HEK293 (cell line): ENCODE measurements at regions not wholly inside any gene's neighbourhood (a gene's known extent, or its start where the extent isn't known, plus 50 kb on each side); places are given as distances from the start of the nearest gene placed in this dataset.

Source experiments
- CTCF ChIA-PET: fragments of 350-600 bp; formaldehyde crosslinking; extraction: SDS; loops from one replicate; lab custom pipeline; 2021; ENCODE audit warnings: antibody characterized with exemption; lab: Yijun Ruan, JAX
- POLR2A ChIA-PET: fragments of 300-600 bp; formaldehyde crosslinking; extraction: SDS; loops from one replicate; lab custom pipeline; 2020; ENCODE audit warnings: antibody characterized with exemption, inconsistent platforms; lab: Yijun Ruan, JAX
- H3K27ac ChIP-seq: fragments of 200-500 bp; sonication (Bioruptor generic); 2 replicates; pipeline ENCODE4 v1.5.1; 2014; ENCODE audit warnings: low read depth, low read length, control low read depth, inconsistent platforms; ENCODE audit errors: extremely low read depth
- H3K36me3 ChIP-seq, 2 experiments: fragments of 200-500 bp in 1 of 2; sonication (Bioruptor generic) in 1 of 2; 1 replicate in 1 of 2; 2 replicates in 1 of 2; pipeline ENCODE4 v1.5.1; 2014 to 2017; ENCODE audit warnings: inconsistent platforms in 2 of 2, low read length in 2 of 2; ENCODE audit not compliant: control insufficient read depth in 2 of 2, insufficient read depth in 1 of 2
- H3K4me1 ChIP-seq: fragments of 200-500 bp; sonication (Bioruptor generic); 2 replicates; pipeline ENCODE4 v1.5.1; 2014; ENCODE audit warnings: mild to moderate bottlenecking, low read length, inconsistent platforms; ENCODE audit not compliant: control insufficient read depth, insufficient read depth
- H3K4me3 ChIP-seq: 2 replicates; pipeline ENCODE4 v1.5.1; 2011; ENCODE audit warnings: low read depth, mild to moderate bottlenecking, control low read depth, low read length, moderate library complexity
- H3K9me3 ChIP-seq: fragments of 200-500 bp; sonication (Bioruptor generic); 2 replicates; pipeline ENCODE4 v1.5.1; 2014; ENCODE audit warnings: low read depth, low read length, inconsistent platforms; ENCODE audit not compliant: control insufficient read depth, insufficient read depth
- EGR2 ChIP-seq: fragments of 450-650 bp; formaldehyde crosslinking; IDR thresholded peaks from 2 replicates; pipeline ENCODE4 v1.5.1; 2016; ENCODE audit warnings: low read depth, missing biosample characterization, missing genetic modification characterization
- GLIS1 ChIP-seq: fragments of 450-650 bp; formaldehyde crosslinking; IDR thresholded peaks from 2 replicates; pipeline ENCODE4 v1.5.1; 2016; ENCODE audit warnings: missing biosample characterization, missing genetic modification characterization
- KLF7 ChIP-seq: fragments of 450-650 bp; formaldehyde crosslinking; IDR thresholded peaks from 2 replicates; pipeline ENCODE4 v1.5.1; 2016; ENCODE audit warnings: missing biosample characterization, missing genetic modification characterization, borderline replicate concordance
- KLF8 ChIP-seq: fragments of 450-650 bp; formaldehyde crosslinking; IDR thresholded peaks from 2 replicates; pipeline ENCODE4 v1.5.1; 2016; ENCODE audit warnings: missing biosample characterization, missing genetic modification characterization
- MEIS1 ChIP-seq: sonication (generic); formaldehyde crosslinking; IDR thresholded peaks from 2 replicates; pipeline ENCODE4 v1.8.1; 2022; ENCODE audit warnings: missing genetic modification reagents, mild to moderate bottlenecking, borderline replicate concordance
- PRDM2 ChIP-seq: fragments of 450-650 bp; formaldehyde crosslinking; IDR thresholded peaks from 2 replicates; pipeline ENCODE4 v1.5.1; 2016; ENCODE audit warnings: missing biosample characterization, missing genetic modification characterization, borderline replicate concordance
- PRDM6 ChIP-seq: fragments of 450-650 bp; formaldehyde crosslinking; IDR thresholded peaks from 2 replicates; pipeline ENCODE4 v1.5.1; 2017; ENCODE audit warnings: missing biosample characterization, missing genetic modification characterization
- RBAK ChIP-seq: fragments of 450-650 bp; formaldehyde crosslinking; IDR thresholded peaks from 2 replicates; pipeline ENCODE4 v1.5.1; 2016; ENCODE audit warnings: missing biosample characterization, missing genetic modification characterization
- SP2 ChIP-seq: fragments of 450-650 bp; formaldehyde crosslinking; IDR thresholded peaks from 2 replicates; pipeline ENCODE4 v1.5.1; 2016; ENCODE audit warnings: missing biosample characterization, missing genetic modification characterization
- TCF7L2 ChIP-seq: IDR thresholded peaks from 2 replicates; pipeline ENCODE4 v1.6.1; 2011; ENCODE audit warnings: low read depth, mild to moderate bottlenecking, inconsistent platforms, low read length, moderate library complexity, borderline replicate concordance
- TRIM28 ChIP-seq: IDR thresholded peaks from 2 replicates; pipeline ENCODE4 v1.6.1; 2011; ENCODE audit warnings: low read length, control low read depth, borderline replicate concordance
- ZBTB20 ChIP-seq: fragments of 450-650 bp; formaldehyde crosslinking; IDR thresholded peaks from 2 replicates; pipeline ENCODE4 v1.5.1; 2016; ENCODE audit warnings: missing biosample characterization, missing genetic modification characterization
- ZEB2 ChIP-seq: fragments of 450-650 bp; formaldehyde crosslinking; IDR thresholded peaks from 2 replicates; pipeline ENCODE4 v1.5.1; 2016; ENCODE audit warnings: missing biosample characterization, missing genetic modification characterization
- ZFP69B ChIP-seq: fragments of 450-650 bp; formaldehyde crosslinking; IDR thresholded peaks from 2 replicates; pipeline ENCODE4 v1.5.1; 2016; ENCODE audit warnings: missing biosample characterization, missing genetic modification characterization
- ZNF16 ChIP-seq: fragments of 450-650 bp; formaldehyde crosslinking; IDR thresholded peaks from 2 replicates; pipeline ENCODE4 v1.5.1; 2016; ENCODE audit warnings: low read depth, missing biosample characterization, missing genetic modification characterization
- ZNF324 ChIP-seq: fragments of 450-650 bp; formaldehyde crosslinking; IDR thresholded peaks from 2 replicates; pipeline ENCODE4 v1.5.1; 2016; ENCODE audit warnings: missing biosample characterization, missing genetic modification characterization
- ZNF362 ChIP-seq: fragments of 450-650 bp; formaldehyde crosslinking; IDR thresholded peaks from 2 replicates; pipeline ENCODE4 v1.5.1; 2016; ENCODE audit warnings: missing biosample characterization, missing genetic modification characterization
- ZNF37A ChIP-seq: fragments of 450-650 bp; IDR thresholded peaks from 2 replicates; pipeline ENCODE4 v1.5.1; 2018; ENCODE audit warnings: missing biosample characterization, missing genetic modification characterization
- ZNF423 ChIP-seq: fragments of 450-650 bp; formaldehyde crosslinking; IDR thresholded peaks from 2 replicates; pipeline ENCODE4 v1.5.1; 2016; ENCODE audit warnings: missing biosample characterization, missing genetic modification characterization
- ZNF433 ChIP-seq: fragments of 450-650 bp; formaldehyde crosslinking; IDR thresholded peaks from 2 replicates; pipeline ENCODE4 v1.5.1; 2016; ENCODE audit warnings: missing biosample characterization, missing genetic modification characterization, low read depth
- ZNF473 ChIP-seq: fragments of 450-650 bp; formaldehyde crosslinking; IDR thresholded peaks from 2 replicates; pipeline ENCODE4 v1.5.1; 2017; ENCODE audit warnings: missing biosample characterization, missing genetic modification characterization
- ZNF501 ChIP-seq: fragments of 450-650 bp; formaldehyde crosslinking; IDR thresholded peaks from 2 replicates; pipeline ENCODE4 v1.5.1; 2016; ENCODE audit warnings: missing biosample characterization, missing genetic modification characterization
- ZNF544 ChIP-seq: fragments of 450-650 bp; formaldehyde crosslinking; IDR thresholded peaks from 2 replicates; pipeline ENCODE4 v1.5.0; 2017; ENCODE audit warnings: missing biosample characterization, missing genetic modification characterization
- ZNF621 ChIP-seq: fragments of 450-650 bp; formaldehyde crosslinking; IDR thresholded peaks from 2 replicates; pipeline ENCODE4 v1.5.1; 2017; ENCODE audit warnings: missing biosample characterization, missing genetic modification characterization
- ZNF654 ChIP-seq: fragments of 450-650 bp; formaldehyde crosslinking; IDR thresholded peaks from 2 replicates; pipeline ENCODE4 v1.5.1; 2016; ENCODE audit warnings: low read depth, missing biosample characterization, missing genetic modification characterization
- ZNF658 ChIP-seq: fragments of 450-650 bp; formaldehyde crosslinking; IDR thresholded peaks from 2 replicates; pipeline ENCODE4; 2016; ENCODE audit warnings: missing biosample characterization, missing genetic modification characterization
- ZNF837 ChIP-seq: fragments of 450-650 bp; formaldehyde crosslinking; IDR thresholded peaks from 2 replicates; pipeline ENCODE4 v1.5.1; 2016; ENCODE audit warnings: missing biosample characterization, missing genetic modification characterization

GRCh38 chr5:93126634-93127033 lies 454.4 kb downstream of the NR2F1-AS1 start:
- Histone ChIP-seq H3K4me1 (no peaks in the 10 kb centered on the region), H3K27ac (no peak overlapping the region), H3K4me3 (no peak overlapping the region), H3K9me3 (no peaks in the 10 kb centered on the region)
- CTCF ChIA-PET, result no interaction called here
- POLR2A ChIA-PET, result no interaction called here
- TF ChIP-seq EGR2 (no peak), MEIS1 (CRISPR knock-in tag) (no peak), ZNF621 (no peak), PRDM6 (no peak), KLF7 (tag by site-specific recombination) (no peak), SP2 (tag by site-specific recombination) (no peak), TRIM28 (no peak)
- TF ChIP-seq, all 188 proteins: peak for 0
- H3K36me3 ChIP-seq, result no peaks in the 10 kb centered on the region

GRCh38 chr5:93123127-93123526 lies 457.9 kb downstream of the NR2F1-AS1 start:
- Histone ChIP-seq H3K36me3 (no peaks in the 10 kb centered on the region), H3K4me1 (no peaks in the 10 kb centered on the region), H3K4me3 (no peak overlapping the region), H3K9me3 (no peaks in the 10 kb centered on the region), H3K27ac (no peak overlapping the region)
- no peak for TF ChIP-seq PRDM2 (tag by site-specific recombination)
- no peak for TF ChIP-seq GLIS1 (tag by site-specific recombination)
- TF ChIP-seq KLF8 (tag by site-specific recombination), result no peak
- no peak for TF ChIP-seq ZNF37A (tag by site-specific recombination)
- no peak for TF ChIP-seq ZFP69B (tag by site-specific recombination)
- no peak for TF ChIP-seq ZNF473
- ChIA-PET POLR2A (no interaction called here), CTCF (interaction anchor here (0.5 kb wide), 1 partner anchor 60 kb away, joined by 3 read pairs; no protein-coding TSS in a partner anchor)

- CTCF ChIA-PET, result interaction anchor here (0.5 kb wide), 1 partner anchor 60 kb away, joined by 3 read pairs; no protein-coding TSS in a partner anchor
- Histone ChIP-seq H3K9me3 (no peaks in the 10 kb centered on the region), H3K4me3 (no peak overlapping the region), H3K27ac (no peak overlapping the region), H3K36me3 (no peaks in the 10 kb centered on the region), H3K4me1 (no peaks in the 10 kb centered on the region)
- POLR2A ChIA-PET, result no interaction called here
- TF ChIP-seq ZNF362 (tag by site-specific recombination), result no peak
- no peak for TF ChIP-seq ZNF324 (tag by site-specific recombination)
- no peak for TF ChIP-seq ZNF544
- no peak for TF ChIP-seq ZNF837 (tag by site-specific recombination)
- TF ChIP-seq ZEB2 (tag by site-specific recombination), result no peak
- no peak for TF ChIP-seq ZNF501 (tag by site-specific recombination)
- TF ChIP-seq ZNF433 (tag by site-specific recombination), result no peak
- no peak for TF ChIP-seq ZBTB20 (tag by site-specific recombination)
- TF ChIP-seq ZNF16 (tag by site-specific recombination), result no peak
- TF ChIP-seq ZNF658 (tag by site-specific recombination), result no peak
- no peak for TF ChIP-seq ZNF423
- TF ChIP-seq ZNF654 (tag by site-specific recombination), result no peak
- TF ChIP-seq TCF7L2, result no peak
- TF ChIP-seq RBAK (tag by site-specific recombination), result no peak
Measured at GRCh38 chr5:93122446-93122845, 458.6 kb downstream of the NR2F1-AS1 start.
